Smooth muscle cell (in vitro differentiated cells): ENCODE measurements at regions not wholly inside any gene's neighbourhood (a gene's known extent, or its start where the extent isn't known, plus 50 kb on each side); places are given as distances from the start of the nearest gene placed in this dataset.

ENCODE experiments used
- DNase-seq: peaks from one replicate; lab custom pipeline; 2025; ENCODE audit not compliant: unreplicated experiment; lab: John Stamatoyannopoulos, UW
- H2AFZ ChIP-seq: fragments of 200-600 bp; sonication (generic); 2 replicates; pipeline ENCODE4 v1.6.0; 2016; ENCODE audit warnings: antibody characterized with exemption, low read depth, mild to moderate bottlenecking
- H3F3A ChIP-seq: fragments of 200-600 bp; sonication (generic); 2 replicates; pipeline ENCODE4 v1.6.0; 2017; ENCODE audit warnings: antibody characterized with exemption, low read depth
- H3K27ac ChIP-seq: fragments of 200-600 bp; sonication (generic); 2 replicates; pipeline ENCODE4 v1.5.1; 2016; ENCODE audit warnings: low read depth, mild to moderate bottlenecking
- H3K27me3 ChIP-seq: fragments of 200-600 bp; sonication (generic); 2 replicates; pipeline ENCODE4 v1.6.1; 2016; ENCODE audit warnings: low read depth, mild to moderate bottlenecking
- H3K36me3 ChIP-seq: fragments of 200-600 bp; sonication (generic); 2 replicates; pipeline ENCODE4 v1.5.1; 2016; ENCODE audit warnings: low read depth
- H3K4me1 ChIP-seq: fragments of 200-600 bp; sonication (generic); 2 replicates; pipeline ENCODE4 v1.5.1; 2016; ENCODE audit warnings: low read depth
- H3K4me2 ChIP-seq: fragments of 200-600 bp; sonication (generic); 2 replicates; pipeline ENCODE4 v1.6.0; 2016; ENCODE audit warnings: mild to moderate bottlenecking
- H3K4me3 ChIP-seq: fragments of 200-600 bp; sonication (generic); 2 replicates; pipeline ENCODE4 v1.5.1; 2016; ENCODE audit warnings: mild to moderate bottlenecking
- H3K79me2 ChIP-seq: fragments of 200-600 bp; sonication (generic); 2 replicates; pipeline ENCODE4 v1.6.0; 2016; ENCODE audit warnings: low read depth, mild to moderate bottlenecking
- H3K9ac ChIP-seq: fragments of 200-600 bp; sonication (generic); 2 replicates; pipeline ENCODE4 v1.6.0; 2016; ENCODE audit warnings: low read depth
- H3K9me3 ChIP-seq: fragments of 200-600 bp; sonication (generic); replicated peaks from 2 replicates; pipeline ENCODE4 v1.5.1; 2016; ENCODE audit warnings: low read depth
- H4K20me1 ChIP-seq: fragments of 200-600 bp; sonication (generic); 2 replicates; pipeline ENCODE4 v1.6.0; 2016; ENCODE audit warnings: low read depth
- WGBS: methylation state at CpG from one replicate; pipeline ENCODE4 v1.1.7; 2016; ENCODE audit warnings: low lambda C conversion rate; 5-methylcytosine and 5-hydroxymethylcytosine counted together
- TF ChIP-seq, protein P1 (sequence below): fragments of 200-600 bp; sonication (generic); IDR thresholded peaks from 2 replicates; pipeline ENCODE4 v1.5.1; 2017; ENCODE audit warnings: borderline replicate concordance, mild to moderate bottlenecking, antibody characterized with exemption; ENCODE audit not compliant: insufficient read depth, poor library complexity, severe bottlenecking

DNA sequence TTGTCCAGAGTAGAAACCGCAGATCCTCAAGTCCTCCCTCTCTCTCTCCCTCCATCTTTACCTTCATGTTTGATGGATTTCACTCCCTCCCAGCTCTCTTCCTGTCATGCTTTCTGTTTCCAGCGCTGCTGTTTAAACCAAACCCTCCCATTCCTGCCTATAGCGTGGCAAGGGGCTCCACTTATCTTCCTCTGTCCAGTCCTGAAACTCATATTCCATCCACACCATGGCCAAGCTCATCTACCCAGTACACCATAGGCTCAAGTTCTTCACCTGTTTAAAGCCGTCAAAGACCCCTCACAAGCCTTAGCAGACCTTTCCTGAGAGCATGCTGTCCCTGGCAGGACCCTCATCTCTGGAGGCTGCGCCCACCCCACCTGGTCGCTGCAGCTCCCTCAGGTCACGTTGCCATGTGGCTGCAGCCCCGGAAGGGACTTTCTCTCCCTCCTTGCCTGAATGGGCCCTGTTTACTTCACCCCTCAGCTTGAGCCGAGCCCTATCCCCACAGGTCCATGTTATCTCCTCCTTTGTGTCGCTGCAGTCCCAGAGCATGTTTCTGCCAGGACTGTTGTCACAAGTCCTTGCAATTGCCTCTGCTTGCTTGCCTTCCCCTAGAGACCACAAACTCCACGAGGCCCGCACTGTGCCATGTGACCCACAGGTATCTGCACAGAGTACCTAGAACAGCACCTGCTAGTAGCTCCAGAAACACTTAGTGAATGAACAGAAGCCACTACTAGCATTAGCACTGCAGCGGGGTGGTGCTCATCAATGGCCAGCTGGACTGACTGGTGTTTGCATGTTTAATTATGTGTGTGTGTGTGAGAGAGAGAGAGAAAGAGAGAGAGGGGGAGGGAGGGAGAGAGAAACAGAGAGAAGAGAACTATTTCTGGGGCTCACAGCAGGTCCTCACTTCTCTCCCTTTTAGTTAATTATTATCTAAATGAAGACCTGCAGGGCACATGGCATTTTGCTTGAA is 149.4 kb upstream of the SNX19 start:
- Histone ChIP-seq H3K4me2 (no peak overlapping the region), H3K27ac (no peak overlapping the region), H3K9ac (no peak overlapping the region), H3K36me3 (no peaks in the 10 kb centered on the region), H3K4me1 (no peaks in the 10 kb centered on the region), H2AFZ (no peak overlapping the region), H4K20me1 (no peaks in the 10 kb centered on the region), H3K4me3 (no peak overlapping the region), H3K9me3 (no peaks in the 10 kb centered on the region), H3F3A (no peaks in the 10 kb centered on the region), H3K79me2 (no peaks in the 10 kb centered on the region), H3K27me3 (peaks cover 27% of the 10 kb centered on the region)
- 90% methylated on average over 13 of the region's 13 CpGs for WGBS
- no peak for DNase-seq
- TF ChIP-seq, protein P1, sequence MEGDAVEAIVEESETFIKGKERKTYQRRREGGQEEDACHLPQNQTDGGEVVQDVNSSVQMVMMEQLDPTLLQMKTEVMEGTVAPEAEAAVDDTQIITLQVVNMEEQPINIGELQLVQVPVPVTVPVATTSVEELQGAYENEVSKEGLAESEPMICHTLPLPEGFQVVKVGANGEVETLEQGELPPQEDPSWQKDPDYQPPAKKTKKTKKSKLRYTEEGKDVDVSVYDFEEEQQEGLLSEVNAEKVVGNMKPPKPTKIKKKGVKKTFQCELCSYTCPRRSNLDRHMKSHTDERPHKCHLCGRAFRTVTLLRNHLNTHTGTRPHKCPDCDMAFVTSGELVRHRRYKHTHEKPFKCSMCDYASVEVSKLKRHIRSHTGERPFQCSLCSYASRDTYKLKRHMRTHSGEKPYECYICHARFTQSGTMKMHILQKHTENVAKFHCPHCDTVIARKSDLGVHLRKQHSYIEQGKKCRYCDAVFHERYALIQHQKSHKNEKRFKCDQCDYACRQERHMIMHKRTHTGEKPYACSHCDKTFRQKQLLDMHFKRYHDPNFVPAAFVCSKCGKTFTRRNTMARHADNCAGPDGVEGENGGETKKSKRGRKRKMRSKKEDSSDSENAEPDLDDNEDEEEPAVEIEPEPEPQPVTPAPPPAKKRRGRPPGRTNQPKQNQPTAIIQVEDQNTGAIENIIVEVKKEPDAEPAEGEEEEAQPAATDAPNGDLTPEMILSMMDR = no peak

DNA sequence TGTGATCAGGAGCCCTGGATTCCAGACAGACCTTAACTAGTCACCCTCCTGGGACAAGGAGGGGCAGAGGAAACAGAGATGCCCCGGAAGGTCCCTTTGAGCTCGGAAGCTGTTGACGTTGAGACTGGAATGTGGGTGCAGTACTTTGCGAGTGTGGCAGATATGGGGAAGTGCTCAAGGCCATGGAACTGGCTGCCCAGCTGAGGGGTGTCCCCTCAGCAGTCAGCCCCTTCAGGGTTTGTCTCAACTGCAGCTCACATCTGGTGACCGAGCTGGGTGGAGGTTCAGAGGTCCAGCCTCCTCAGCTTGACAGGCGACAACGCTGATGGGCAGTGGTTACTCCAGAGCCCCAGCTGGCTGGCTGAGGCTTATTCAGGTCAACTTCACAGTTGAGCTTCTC is 150.3 kb upstream of the SNX19 start:
- Histone ChIP-seq H3K36me3 (no peaks in the 10 kb centered on the region), H3K4me3 (no peak overlapping the region), H2AFZ (no peak overlapping the region), H3K4me2 (no peak overlapping the region), H3K27me3 (peaks cover 19% of the 10 kb centered on the region), H3K4me1 (no peaks in the 10 kb centered on the region), H3K79me2 (no peaks in the 10 kb centered on the region), H4K20me1 (no peaks in the 10 kb centered on the region), H3F3A (no peaks in the 10 kb centered on the region), H3K9ac (no peak overlapping the region), H3K27ac (no peak overlapping the region), H3K9me3 (no peaks in the 10 kb centered on the region)
- WGBS = 90% methylated on average over 7 of the region's 7 CpGs
- TF ChIP-seq, protein P1 = no peak
- DNase-seq = no peak

DNA sequence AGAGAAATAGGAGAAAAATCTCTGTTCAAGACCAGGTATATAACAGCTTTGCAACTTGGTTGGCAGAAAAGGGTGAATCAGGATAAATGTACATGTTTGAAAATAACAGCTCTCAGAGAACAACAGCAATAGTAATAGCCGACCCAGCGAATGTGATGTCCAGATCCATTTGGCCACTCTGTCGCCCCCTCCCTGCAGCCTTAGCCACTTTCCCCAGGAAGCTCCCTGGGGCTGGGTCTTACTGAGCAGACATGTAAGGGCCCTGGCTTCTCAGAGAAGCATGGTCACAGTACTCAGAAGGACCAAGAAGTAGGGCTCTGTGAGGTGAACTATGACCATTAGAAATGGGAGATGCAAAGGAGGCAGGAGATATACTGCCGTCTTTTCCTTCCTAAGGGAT is 154.1 kb upstream of the SNX19 start:
- no peak overlapping the region for H3K27ac ChIP-seq
- H3K79me2 ChIP-seq = no peaks in the 10 kb centered on the region
- TF ChIP-seq, protein P1 = no peak
- no peak overlapping the region for H2AFZ ChIP-seq
- H3K4me1 ChIP-seq = no peaks in the 10 kb centered on the region
- H3K27me3 ChIP-seq = peaks cover 21% of the 10 kb centered on the region
- DNase-seq = no peak
- H3F3A ChIP-seq = no peaks in the 10 kb centered on the region
- no peak overlapping the region for H3K4me2 ChIP-seq
- H3K36me3 ChIP-seq = no peaks in the 10 kb centered on the region
- H4K20me1 ChIP-seq = no peaks in the 10 kb centered on the region
- H3K9me3 ChIP-seq = no peaks in the 10 kb centered on the region
- H3K9ac ChIP-seq = no peak overlapping the region
- 100% methylated on average over 4 of the region's 4 CpGs for WGBS
- H3K4me3 ChIP-seq = no peak overlapping the region
